Testis (tissue), 2 donors: ENCODE measurements at regions not wholly inside any gene's neighbourhood (a gene's known extent, or its start where the extent isn't known, plus 50 kb on each side); places are given as distances from the start of the nearest gene placed in this dataset.

Experiments used
- CTCF ChIP-seq, 3 experiments: fragments of 450-650 bp in 2 of 3; fragments of 200-600 bp in 1 of 3; sonication (generic) in 1 of 3; IDR thresholded peaks; one replicate each; pipeline ENCODE4 v1.5.1; 2016 to 2019; ENCODE audit warnings: antibody characterized with exemption in 3 of 3, mild to moderate bottlenecking in 2 of 3, moderate library complexity in 1 of 3
- POLR2A ChIP-seq: fragments of 450-650 bp; IDR thresholded peaks from one replicate; pipeline ENCODE4 v1.6.1; 2017; ENCODE audit warnings: antibody characterized with exemption, mild to moderate bottlenecking, moderate library complexity

GRCh38 chr1:17979815-17980214 lies 127.8 kb upstream of the IGSF21 start:
- TF ChIP-seq CTCF (IDR thresholded peaks at IDR 0.05) (no peak), POLR2A (no peak)
